Neural progenitor cell (in vitro differentiated cells): ENCODE measurements at regions not wholly inside any gene's neighbourhood (a gene's known extent, or its start where the extent isn't known, plus 50 kb on each side); places are given as distances from the start of the nearest gene placed in this dataset.

Experiments
- CTCF ChIP-seq: fragments of 200-600 bp; sonication (generic); IDR thresholded peaks from 2 replicates; pipeline ENCODE4 v1.5.1; 2017; ENCODE audit warnings: antibody characterized with exemption, mild to moderate bottlenecking
- EZH2 ChIP-seq: fragments of 200-600 bp; sonication (generic); IDR thresholded peaks from 2 replicates; pipeline ENCODE4 v1.6.1; 2017; ENCODE audit warnings: antibody characterized with exemption, mild to moderate bottlenecking, moderate library complexity
- EZH2phosphoT487 ChIP-seq: fragments of 200-600 bp; sonication (generic); IDR thresholded peaks from 2 replicates; pipeline ENCODE4 v1.6.1; 2017; ENCODE audit warnings: antibody characterized with exemption

- TF ChIP-seq CTCF: no peak
- TF ChIP-seq EZH2phosphoT487: no peak
- TF ChIP-seq EZH2: no peak
Measured at GRCh38 chr6:125509477-125509876, 207.7 kb upstream of the HDDC2 start.
